Fibroblast of skin of scalp (primary cell): ENCODE measurements at regions not wholly inside any gene's neighbourhood (a gene's known extent, or its start where the extent isn't known, plus 50 kb on each side); places are given as distances from the start of the nearest gene placed in this dataset.
A peak's percentile ranks its signal among the peaks of the same experiment; 100 is the strongest.

Source experiments
- DNase-seq: peaks from one replicate; pipeline ENCODE4 v3.0.0-alpha.2; 2013

GRCh38 chr20:21033817-21034216 lies 72.3 kb downstream of the LINC00237 start:
- no peak for DNase-seq

GRCh38 chr20:21031666-21032065 lies 74.5 kb downstream of the LINC00237 start:
- no peak for DNase-seq

GRCh38 chr20:21029341-21029740 lies 76.8 kb downstream of the LINC00237 start:
- DNase-seq: no peak

GRCh38 chr20:21028921-21029320 lies 77.2 kb downstream of the LINC00237 start:
- no peak for DNase-seq

- no peak for DNase-seq
Measured at GRCh38 chr20:21028436-21028835, 77.7 kb downstream of the LINC00237 start.

- no peak for DNase-seq
Measured at GRCh38 chr20:21027569-21027968, 78.6 kb downstream of the LINC00237 start.

- DNase-seq: no peak
Measured at GRCh38 chr20:21026951-21027350, 79.2 kb downstream of the LINC00237 start.

GRCh38 chr20:21024420-21024819 lies 81.7 kb downstream of the LINC00237 start:
- DNase-seq: no peak

- no peak for DNase-seq
Measured at GRCh38 chr20:21022925-21023324, 83.2 kb downstream of the LINC00237 start.

GRCh38 chr20:21021472-21021790 lies 84.7 kb downstream of the LINC00237 start:
- no peak for DNase-seq

- peak; percentile 1 for DNase-seq
Measured at GRCh38 chr20:21020659-21021471, 85.3 kb downstream of the LINC00237 start.

GRCh38 chr20:21019814-21020658 lies 86.1 kb downstream of the LINC00237 start:
- DNase-seq: no peak

- no peak for DNase-seq
Measured at GRCh38 chr20:21019468-21019813, 86.7 kb downstream of the LINC00237 start.

GRCh38 chr20:21018576-21018975 lies 87.6 kb downstream of the LINC00237 start:
- DNase-seq: no peak

GRCh38 chr20:21017528-21018085 lies 88.6 kb downstream of the LINC00237 start:
- DNase-seq: no peak

- no peak for DNase-seq
Measured at GRCh38 chr20:21016751-21017150, 89.4 kb downstream of the LINC00237 start.

GRCh38 chr20:21014528-21014927 lies 91.6 kb downstream of the LINC00237 start:
- DNase-seq: no peak

- no peak for DNase-seq
Measured at GRCh38 chr20:21008951-21009350, 97.2 kb downstream of the LINC00237 start.

- no peak for DNase-seq
Measured at GRCh38 chr20:21006611-21007010, 99.5 kb downstream of the LINC00237 start.

- DNase-seq: no peak
Measured at GRCh38 chr20:21004386-21005076, 101.6 kb downstream of the LINC00237 start.

GRCh38 chr20:21003902-21004301 lies 102.3 kb downstream of the LINC00237 start:
- DNase-seq: no peak

- no peak for DNase-seq
Measured at GRCh38 chr20:21002486-21002885, 103.7 kb downstream of the LINC00237 start.

GRCh38 chr20:20993372-20993771 lies 112.8 kb downstream of the LINC00237 start:
- no peak for DNase-seq
